Peyer's patch (tissue), 4 donors: ENCODE measurements at regions not wholly inside any gene's neighbourhood (a gene's known extent, or its start where the extent isn't known, plus 50 kb on each side); places are given as distances from the start of the nearest gene placed in this dataset.

ENCODE experiments used
- DNase-seq, 3 donors: peaks; one replicate each; pipeline ENCODE4 v3.0.0-alpha.2; 2017 to 2019
- H3K27ac ChIP-seq, 4 donors: fragments of 200-600 bp; sonication (generic); one replicate each; pipeline ENCODE4 v1.5.1; 2016 to 2019
- H3K27me3 ChIP-seq, 2 donors: fragments of 200-600 bp; sonication (generic); one replicate each; pipeline ENCODE4 v1.5.1; 2019
- H3K36me3 ChIP-seq, 3 donors: fragments of 200-600 bp; sonication (generic); one replicate each; pipeline ENCODE4 v1.5.1; 2016 to 2019
- H3K4me1 ChIP-seq, 4 donors: fragments of 200-600 bp; sonication (generic); one replicate each; pipeline ENCODE4 v1.5.1; 2016 to 2019
- H3K4me3 ChIP-seq, 4 donors: fragments of 200-600 bp; sonication (generic); 1 replicate in 3 of 4; 2 replicates in 1 of 4; pipeline ENCODE4 v1.5.1; 2016 to 2019; ENCODE audit warnings: mild to moderate bottlenecking in 1 of 4
- H3K9me3 ChIP-seq, 4 donors: fragments of 200-600 bp; sonication (generic); one replicate each; pipeline ENCODE4 v1.5.1; 2016 to 2019; ENCODE audit warnings: mild to moderate bottlenecking in 1 of 4
- CTCF ChIP-seq, 6 experiments: fragments of 450-650 bp in 4 of 6; fragments of 200-600 bp in 2 of 6; sonication (generic) in 1 of 6; IDR thresholded peaks; one replicate each; pipeline ENCODE4 v1.5.1; 2017 to 2019; ENCODE audit warnings: antibody characterized with exemption in 6 of 6, mild to moderate bottlenecking in 3 of 6, moderate library complexity in 1 of 6
- POLR2A ChIP-seq, 2 donors: fragments of 450-650 bp; IDR thresholded peaks; one replicate each; pipeline ENCODE4 v1.5.1; 2017; ENCODE audit warnings: antibody characterized with exemption in 2 of 2, mild to moderate bottlenecking in 2 of 2, moderate library complexity in 2 of 2

GRCh38 chr1:91123773-91124172 lies 101.9 kb upstream of the ZNF644 start:
- no peaks in the 10 kb centered on the region for H3K9me3 ChIP-seq
- no peaks in the 10 kb centered on the region for H3K27me3 ChIP-seq
- no peaks in the 10 kb centered on the region for H3K4me1 ChIP-seq
- no peak overlapping the region for H3K4me3 ChIP-seq
- no peak for DNase-seq
- no peak overlapping the region for H3K27ac ChIP-seq
- no peaks in the 10 kb centered on the region for H3K36me3 ChIP-seq
- TF ChIP-seq CTCF (IDR thresholded peaks at IDR 0.05) (no peak), POLR2A (IDR thresholded peaks at IDR 0.05) (no peak)

GRCh38 chr1:91123319-91123718 lies 101.5 kb upstream of the ZNF644 start:
- no peak for DNase-seq
- Histone ChIP-seq H3K4me1 (no peaks in the 10 kb centered on the region), H3K27me3 (no peaks in the 10 kb centered on the region), H3K9me3 (no peaks in the 10 kb centered on the region), H3K27ac (no peak overlapping the region), H3K4me3 (no peak overlapping the region), H3K36me3 (no peaks in the 10 kb centered on the region)
- TF ChIP-seq POLR2A (IDR thresholded peaks at IDR 0.05) (no peak), CTCF (IDR thresholded peaks at IDR 0.05) (no peak)

GRCh38 chr1:91122106-91122717 lies 100.4 kb upstream of the ZNF644 start:
- H3K27ac ChIP-seq, result no peak overlapping the region
- DNase-seq, result no peak
- no peaks in the 10 kb centered on the region for H3K9me3 ChIP-seq
- no peaks in the 10 kb centered on the region for H3K4me1 ChIP-seq
- no peak overlapping the region for H3K4me3 ChIP-seq
- no peak for TF ChIP-seq CTCF (IDR thresholded peaks at IDR 0.05)
- no peak for TF ChIP-seq POLR2A (IDR thresholded peaks at IDR 0.05)
- H3K27me3 ChIP-seq, result no peaks in the 10 kb centered on the region
- H3K36me3 ChIP-seq, result no peaks in the 10 kb centered on the region

- Histone ChIP-seq H3K27ac (peak overlapping the region in 1 of 4 donors; percentile 6), H3K9me3 (no peaks in the 10 kb centered on the region)
Measured at GRCh38 chr1:91121366-91121765, 99.5 kb upstream of the ZNF644 start.

GRCh38 chr1:91120936-91121335 lies 99.1 kb upstream of the ZNF644 start:
- TF ChIP-seq POLR2A (IDR thresholded peaks at IDR 0.05) (no peak), CTCF (IDR thresholded peaks at IDR 0.05) (no peak)
- DNase-seq, result no peak
- Histone ChIP-seq H3K4me3 (no peak overlapping the region), H3K9me3 (no peaks in the 10 kb centered on the region), H3K27me3 (no peaks in the 10 kb centered on the region), H3K27ac (peak overlapping the region in 2 of 4 donors; percentile 6 to 42), H3K36me3 (no peaks in the 10 kb centered on the region), H3K4me1 (no peaks in the 10 kb centered on the region)

More at GRCh38 chr1:91121366-91121765, 99.5 kb upstream of the ZNF644 start:
- peak in 1 of 3 donors; percentile 58 for DNase-seq
- no peaks in the 10 kb centered on the region for H3K36me3 ChIP-seq
- TF ChIP-seq CTCF (IDR thresholded peaks at IDR 0.05), result no peak
- no peak for TF ChIP-seq POLR2A (IDR thresholded peaks at IDR 0.05)
- no peak overlapping the region for H3K4me3 ChIP-seq
- no peaks in the 10 kb centered on the region for H3K27me3 ChIP-seq
- no peaks in the 10 kb centered on the region for H3K4me1 ChIP-seq

GRCh38 chr1:91120421-91120820 lies 98.6 kb upstream of the ZNF644 start:
- TF ChIP-seq CTCF (IDR thresholded peaks at IDR 0.05), result no peak
- TF ChIP-seq POLR2A (IDR thresholded peaks at IDR 0.05), result no peak
- no peak overlapping the region for H3K4me3 ChIP-seq
- no peaks in the 10 kb centered on the region for H3K36me3 ChIP-seq
- no peak for DNase-seq
- no peaks in the 10 kb centered on the region for H3K27me3 ChIP-seq
- H3K27ac ChIP-seq, result peak overlapping the region in 1 of 4 donors; percentile 42
- no peaks in the 10 kb centered on the region for H3K4me1 ChIP-seq
- no peaks in the 10 kb centered on the region for H3K9me3 ChIP-seq
